GM19397 (cell line): ENCODE measurements at regions not wholly inside any gene's neighbourhood (a gene's known extent, or its start where the extent isn't known, plus 50 kb on each side); places are given as distances from the start of the nearest gene placed in this dataset.
A peak's percentile ranks its signal among the peaks of the same experiment; 100 is the strongest.
"Not testable (repeated sequence)": the region's sequence is repeated elsewhere in the genome, so short reads cannot be mapped to it uniquely, and the experiment has no call there.

Source experiments
- ATAC-seq: cut with Tn5 transposase; IDR thresholded peaks from one replicate; pipeline ENCODE4 v1.9.1; 2021; ENCODE audit warnings: mild to moderate bottlenecking, moderate library complexity; ENCODE audit not compliant: unreplicated experiment

- no peak for ATAC-seq
These were observed 63.0 kb downstream of the HOXA1 start for GRCh38 chr7:27032839-27033238.

DNA sequence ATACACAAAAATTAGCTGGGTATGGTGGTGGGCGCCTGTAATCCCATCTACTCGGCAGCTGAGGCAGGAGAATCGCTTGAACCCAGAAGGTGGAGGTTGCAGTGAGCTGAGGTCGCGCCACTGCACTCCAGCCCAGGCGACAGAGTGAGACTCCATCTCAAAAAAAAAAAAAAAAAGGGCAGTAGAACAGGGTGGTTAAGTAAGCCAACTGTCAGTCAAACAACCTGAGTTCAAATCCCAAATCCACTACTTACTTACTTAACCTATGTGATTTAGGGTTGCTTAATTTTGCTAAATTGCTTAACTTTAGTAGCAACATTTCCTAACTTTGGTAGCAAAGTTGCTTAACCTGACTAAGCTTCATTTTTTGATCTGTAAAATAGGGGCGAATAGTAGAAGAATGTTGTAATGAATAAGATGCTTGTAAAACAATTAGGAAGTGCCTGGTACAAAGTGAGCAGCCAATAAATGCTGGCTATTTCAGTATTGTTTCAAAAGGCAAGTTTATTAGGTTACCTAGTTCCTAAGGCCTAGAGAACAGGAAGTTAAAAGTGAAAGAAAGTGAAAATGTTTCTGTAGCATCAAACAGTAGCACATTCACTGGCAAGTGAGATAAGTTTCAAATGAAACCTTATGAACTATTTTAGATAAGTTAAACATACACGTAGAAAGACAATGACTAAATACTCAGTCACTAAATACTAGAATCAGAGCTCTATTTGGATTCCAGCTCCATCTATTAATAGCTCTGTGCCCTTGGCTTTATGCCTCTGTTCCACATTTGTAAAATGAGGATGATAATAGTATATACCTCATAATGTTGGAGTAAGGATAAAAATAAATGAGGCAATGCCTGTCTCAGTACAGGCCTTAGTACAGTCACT lies 64.3 kb downstream of the HOXA1 start:
- peak; percentile 80 for ATAC-seq

- ATAC-seq: no peak
These were observed 65.3 kb downstream of the HOXA1 start for GRCh38 chr7:27030393-27031050.

- ATAC-seq: no peak
These were observed 70.5 kb downstream of the HOXA1 start for GRCh38 chr7:27025270-27025669.

- no peak for ATAC-seq
These were observed 85.7 kb downstream of the HOXA1 start for GRCh38 chr7:27010068-27010467.

DNA sequence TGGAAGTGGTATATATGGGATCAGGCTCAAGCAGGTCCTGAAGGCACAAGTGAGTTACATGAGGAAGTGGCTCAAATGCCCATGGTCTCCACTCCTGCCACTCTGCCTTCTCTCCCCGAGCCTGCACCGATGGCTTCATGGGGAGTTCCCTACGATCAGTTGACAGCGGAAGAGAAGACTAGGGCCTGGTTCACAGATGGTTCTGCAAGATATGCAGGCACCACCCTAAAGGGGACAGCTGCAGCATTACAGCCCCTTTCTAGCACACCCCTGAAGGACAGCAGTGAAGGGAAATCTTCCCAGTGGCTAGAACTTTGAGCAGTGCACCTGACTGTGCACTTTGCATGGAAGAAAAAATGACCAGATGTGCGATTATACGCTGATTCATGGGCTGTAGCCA lies 95.3 kb downstream of the HOXA1 start:
- no peak for ATAC-seq

GRCh38 chr7:26998284-26998683 lies 97.5 kb downstream of the HOXA1 start:
- ATAC-seq: not testable (repeated sequence)

GRCh38 chr7:26995666-26996065 lies 100.1 kb downstream of the HOXA1 start:
- ATAC-seq: no peak

- no peak for ATAC-seq
These were observed 101.7 kb downstream of the HOXA1 start for GRCh38 chr7:26993816-26994810.

DNA sequence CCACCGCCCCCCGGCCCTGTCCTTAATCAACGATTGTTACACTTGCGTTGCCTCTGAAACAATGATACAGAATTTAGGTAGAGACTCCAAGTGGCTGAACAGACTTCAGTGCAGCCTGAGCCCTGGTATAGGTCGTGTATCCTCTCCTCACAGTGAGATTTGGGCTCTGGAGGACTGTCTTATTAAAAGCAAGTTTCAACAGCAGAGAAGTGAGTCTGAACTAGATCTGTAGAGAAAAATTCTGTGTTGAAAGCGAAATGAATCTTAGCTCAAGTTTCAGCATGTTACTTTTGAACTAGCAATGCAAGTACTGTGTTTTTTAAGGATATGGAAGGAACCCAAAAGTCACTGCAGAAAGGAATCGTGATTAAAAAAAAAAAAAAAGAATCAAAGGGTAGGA lies 103.1 kb downstream of the HOXA1 start:
- ATAC-seq: no peak

DNA sequence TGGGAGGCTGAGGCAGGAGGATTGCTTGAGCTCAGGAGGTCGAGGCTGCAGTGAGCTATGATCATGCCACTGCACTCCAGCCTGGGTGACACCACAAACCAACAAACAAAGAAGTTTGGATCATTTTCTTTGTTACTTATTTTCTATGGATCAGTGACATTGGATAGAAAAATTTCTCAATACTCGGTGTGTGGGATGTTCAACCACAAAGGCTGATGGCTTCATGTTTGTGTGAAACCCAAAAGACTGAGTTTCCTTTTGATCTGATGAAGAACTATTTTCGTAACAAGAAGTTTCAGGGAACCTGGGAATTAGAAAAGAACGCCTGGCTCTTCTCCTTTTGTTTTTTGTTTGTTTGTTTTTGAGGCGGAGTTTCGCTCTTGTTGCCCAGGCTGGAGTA lies 104.0 kb downstream of the HOXA1 start:
- no peak for ATAC-seq

DNA sequence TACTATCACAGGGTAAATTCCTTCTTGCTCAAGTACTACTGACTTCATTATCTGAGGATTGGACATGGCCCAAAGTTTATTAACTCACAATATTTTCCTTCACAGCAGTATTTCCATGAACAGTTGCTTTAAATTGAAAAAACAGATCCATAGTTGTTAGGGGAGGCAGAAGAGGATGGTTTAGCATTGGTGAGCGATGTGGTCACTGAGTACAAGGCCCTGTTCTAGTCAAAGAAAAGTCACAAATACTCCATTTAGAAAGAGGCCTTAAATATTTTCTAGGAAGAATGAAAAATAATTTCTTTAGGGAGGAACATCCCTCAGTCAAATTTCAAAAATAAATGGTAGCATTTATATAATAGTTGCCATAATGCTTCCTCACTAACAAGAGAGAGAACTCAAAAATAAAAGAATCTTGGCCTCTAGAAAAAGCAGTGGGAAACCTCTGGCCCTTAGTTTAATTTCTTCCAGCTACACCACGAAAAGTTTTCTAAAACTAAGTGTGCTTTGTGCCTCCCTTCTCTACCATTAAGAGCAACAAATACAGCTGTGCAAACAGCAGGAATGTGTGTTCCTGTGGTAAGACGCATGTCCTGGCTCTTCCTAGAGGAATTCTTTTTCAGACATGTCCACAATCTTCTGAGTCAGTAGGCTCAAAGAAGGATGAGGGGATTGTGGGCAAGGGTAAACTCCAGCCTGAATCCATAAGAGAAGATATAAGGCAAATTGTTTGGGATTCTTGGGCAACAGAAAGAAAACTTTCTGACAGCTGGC lies 105.7 kb downstream of the HOXA1 start:
- ATAC-seq: no peak

DNA sequence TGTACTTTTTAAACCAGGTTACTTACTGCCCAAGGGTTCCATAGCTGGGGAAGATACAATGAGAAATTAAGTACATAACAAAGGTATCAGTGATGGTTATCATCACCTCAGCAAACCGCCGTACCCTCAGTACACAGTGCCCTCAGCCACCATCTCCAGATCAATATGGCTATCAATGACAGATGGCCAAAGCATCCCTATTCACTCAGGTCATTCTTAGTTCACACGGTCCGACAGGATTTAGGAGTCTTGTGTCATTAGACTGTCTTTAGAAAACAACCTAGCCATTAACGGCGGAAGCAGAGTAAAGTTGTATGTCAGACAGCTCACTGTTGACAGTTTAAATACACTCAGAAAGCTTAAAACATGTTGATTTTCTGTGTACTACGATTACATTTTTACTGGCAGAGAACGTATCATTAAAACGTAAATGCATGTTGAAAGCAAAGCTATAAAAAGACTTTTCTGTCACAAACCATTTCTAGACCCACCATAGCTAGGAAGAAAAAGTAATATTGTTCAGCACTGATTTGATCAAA lies 106.9 kb downstream of the HOXA1 start:
- no peak for ATAC-seq

DNA sequence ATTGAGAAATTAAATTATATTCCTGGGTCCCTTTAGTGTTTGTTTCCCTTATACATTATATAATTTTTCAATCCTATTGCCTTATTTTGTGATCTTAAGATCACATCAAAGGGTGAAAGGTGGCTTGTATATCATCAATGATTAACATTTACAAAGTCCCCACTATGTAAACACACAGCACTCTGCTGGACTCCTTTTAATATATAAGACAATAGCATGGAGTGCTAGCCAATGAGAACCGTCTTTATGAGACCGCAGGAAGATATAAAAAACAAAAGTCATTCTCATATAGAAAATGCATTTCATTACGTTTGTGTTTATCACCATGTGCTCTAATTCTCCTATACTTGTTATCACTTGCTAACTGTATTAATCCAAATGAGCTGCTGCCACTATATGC lies 108.5 kb downstream of the HOXA1 start:
- no peak for ATAC-seq

GRCh38 chr7:26978146-26978545 lies 113.8 kb upstream of the SKAP2 start:
- ATAC-seq: no peak

GRCh38 chr7:26976840-26977239 lies 112.5 kb upstream of the SKAP2 start:
- ATAC-seq: no peak

GRCh38 chr7:26971924-26972323 lies 107.5 kb upstream of the SKAP2 start:
- ATAC-seq: not testable (repeated sequence)

DNA sequence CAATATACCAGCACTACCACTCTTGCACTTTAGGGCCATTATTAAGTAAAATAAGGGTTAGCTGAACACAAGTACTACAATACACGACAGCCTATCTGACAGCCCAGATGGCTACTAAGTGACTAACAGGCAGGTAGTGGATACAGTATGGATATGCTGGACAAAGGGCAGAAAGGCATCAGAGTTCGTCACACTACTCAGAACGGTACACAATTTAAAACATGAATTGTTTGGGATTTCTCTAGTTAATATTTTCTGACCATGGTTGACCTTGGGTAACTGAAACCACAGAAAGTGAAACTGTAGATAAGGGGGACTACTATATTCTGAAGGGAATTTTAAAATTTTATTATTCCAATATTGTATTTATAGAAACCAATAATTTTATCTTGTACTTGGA lies 101.3 kb upstream of the SKAP2 start:
- ATAC-seq: no peak

- ATAC-seq: no peak
These were observed 99.9 kb upstream of the SKAP2 start for GRCh38 chr7:26964156-26964808.

- no peak for ATAC-seq
These were observed 94.9 kb upstream of the SKAP2 start for GRCh38 chr7:26959290-26959689.
